NT2/D1 (cell line): ENCODE measurements at regions not wholly inside any gene's neighbourhood (a gene's known extent, or its start where the extent isn't known, plus 50 kb on each side); places are given as distances from the start of the nearest gene placed in this dataset.

ENCODE experiments used
- DNase-seq: peaks from one replicate; pipeline ENCODE4 v3.0.0-alpha.2; 2011; ENCODE audit warnings: low read depth, low spot score
- H3K27me3 ChIP-seq: 2 replicates; pipeline ENCODE4 v1.6.0; 2011; ENCODE audit warnings: mild to moderate bottlenecking; ENCODE audit not compliant: insufficient read length, insufficient read depth
- H3K36me3 ChIP-seq: 2 replicates; pipeline ENCODE4 v1.6.1; 2011; ENCODE audit warnings: mild to moderate bottlenecking, low read length, mixed read lengths; ENCODE audit not compliant: insufficient read depth, insufficient read length
- H3K4me1 ChIP-seq: 2 replicates; pipeline ENCODE4 v1.5.1; 2011; ENCODE audit not compliant: insufficient read depth, insufficient read length
- H3K4me3 ChIP-seq: 2 replicates; pipeline ENCODE4 v1.5.1; 2011; ENCODE audit warnings: low read depth; ENCODE audit not compliant: insufficient read length
- H3K9ac ChIP-seq: 2 replicates; pipeline ENCODE4 v1.6.0; 2011; ENCODE audit warnings: low read depth; ENCODE audit not compliant: insufficient read length
- H3K9me3 ChIP-seq: 2 replicates; pipeline ENCODE4 v1.5.1; 2011; ENCODE audit warnings: mild to moderate bottlenecking, low read length; ENCODE audit not compliant: insufficient read depth
- SUZ12 ChIP-seq: IDR thresholded peaks from 2 replicates; pipeline ENCODE4 v1.6.1; 2011; ENCODE audit not compliant: insufficient read length, insufficient read depth; ENCODE audit errors: extremely low read depth
- YY1 ChIP-seq: IDR thresholded peaks from 2 replicates; pipeline ENCODE4 v1.6.1; 2011; ENCODE audit not compliant: insufficient read length, insufficient read depth
- ZNF274 ChIP-seq: IDR thresholded peaks from 2 replicates; pipeline ENCODE4 v1.6.1; 2011; ENCODE audit warnings: mild to moderate bottlenecking, low read depth, low read length

DNA sequence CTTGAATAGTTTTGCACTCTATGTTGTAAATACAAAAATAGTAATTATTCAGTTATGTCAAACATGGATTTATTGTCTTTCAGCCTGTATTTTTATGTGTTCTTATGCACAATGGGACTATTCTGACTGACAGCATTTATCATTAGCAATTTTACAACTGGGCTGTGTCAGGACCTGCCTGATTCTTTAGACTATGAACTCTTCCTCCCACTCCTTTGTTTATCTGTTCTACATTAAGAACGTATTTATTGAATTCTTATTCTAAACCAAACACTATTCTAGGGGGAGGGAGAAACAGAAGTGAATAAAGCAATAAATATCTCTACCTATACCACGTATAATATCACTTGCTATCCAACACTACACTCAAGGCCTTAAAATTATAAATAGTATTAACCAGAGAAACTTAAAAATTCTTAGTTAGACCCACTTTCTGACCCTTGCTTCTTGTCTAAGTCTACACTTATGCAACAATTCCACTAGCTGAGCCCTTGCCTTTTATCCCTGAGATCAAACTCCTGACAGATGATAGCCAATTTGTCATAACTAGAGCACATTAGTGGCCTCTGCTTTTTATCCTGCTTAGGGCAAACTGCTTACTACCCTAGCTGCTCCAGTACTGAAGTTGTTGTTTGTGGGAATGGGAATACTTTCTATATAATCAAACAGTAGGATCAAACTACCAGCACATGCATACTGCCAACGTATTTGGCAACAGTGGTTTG is 494.3 kb downstream of the BRINP3 start:
- Histone ChIP-seq H3K36me3 (no peaks in the 10 kb centered on the region), H3K9ac (no peak overlapping the region), H3K4me3 (no peak overlapping the region), H3K27me3 (no peaks in the 10 kb centered on the region), H3K4me1 (peaks cover 1% of the 10 kb centered on the region), H3K9me3 (0 out of 2 replicates have a peak, but pooled peaks cover 2% of the 10 kb centered on the region)
- no peak for DNase-seq
- TF ChIP-seq SUZ12 (no peak), YY1 (no peak), ZNF274 (no peak)

DNA sequence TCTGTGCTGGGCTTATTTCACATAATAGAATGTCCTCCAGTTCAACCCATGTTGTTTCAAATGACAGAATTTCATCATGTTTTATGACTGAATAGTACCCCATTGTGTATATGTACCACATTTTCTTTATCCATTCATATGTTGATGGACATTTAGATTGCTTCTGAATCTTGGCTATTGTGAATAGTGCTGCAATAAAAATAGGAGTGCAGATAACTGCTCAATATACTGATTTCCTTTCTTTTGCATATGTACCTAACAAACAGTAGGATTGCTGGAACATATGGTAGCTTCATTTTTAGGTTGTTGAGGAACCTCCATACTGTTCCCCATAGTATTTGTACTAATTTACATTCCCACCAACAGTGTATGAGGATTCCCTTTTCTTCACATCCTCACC is 491.1 kb downstream of the BRINP3 start:
- H3K4me3 ChIP-seq: no peak overlapping the region
- H3K36me3 ChIP-seq: no peaks in the 10 kb centered on the region
- TF ChIP-seq SUZ12: no peak
- TF ChIP-seq ZNF274: no peak
- TF ChIP-seq YY1: no peak
- H3K27me3 ChIP-seq: no peaks in the 10 kb centered on the region
- no peaks in the 10 kb centered on the region for H3K4me1 ChIP-seq
- no peaks in the 10 kb centered on the region for H3K9me3 ChIP-seq
- no peak for DNase-seq
- H3K9ac ChIP-seq: no peak overlapping the region

DNA sequence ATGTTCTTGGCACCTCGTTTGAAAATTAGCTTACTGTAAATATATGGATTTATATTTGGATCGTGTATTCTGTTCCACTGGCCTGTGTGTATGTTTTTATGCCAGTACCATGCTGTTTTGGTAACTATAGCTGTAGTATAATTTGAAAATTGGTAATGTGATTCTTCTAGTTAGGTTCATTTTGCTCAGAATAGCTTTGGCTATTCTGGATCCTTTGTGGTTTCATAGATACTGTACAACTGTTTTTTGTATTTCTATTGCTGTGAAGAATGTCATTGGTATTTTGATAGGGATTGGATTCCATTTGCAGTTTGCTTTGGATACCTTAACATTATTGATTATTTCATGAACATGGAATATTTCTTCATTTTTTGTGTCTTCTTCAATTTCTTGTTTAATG is 490.2 kb downstream of the BRINP3 start:
- Histone ChIP-seq H3K4me3 (no peak overlapping the region), H3K36me3 (no peaks in the 10 kb centered on the region), H3K4me1 (no peaks in the 10 kb centered on the region), H3K9ac (no peak overlapping the region), H3K27me3 (no peaks in the 10 kb centered on the region), H3K9me3 (peaks cover 3% of the 10 kb centered on the region; the same call in 1 of the 2 replicates)
- DNase-seq: no peak
- TF ChIP-seq SUZ12 (no peak), YY1 (no peak), ZNF274 (no peak)

DNA sequence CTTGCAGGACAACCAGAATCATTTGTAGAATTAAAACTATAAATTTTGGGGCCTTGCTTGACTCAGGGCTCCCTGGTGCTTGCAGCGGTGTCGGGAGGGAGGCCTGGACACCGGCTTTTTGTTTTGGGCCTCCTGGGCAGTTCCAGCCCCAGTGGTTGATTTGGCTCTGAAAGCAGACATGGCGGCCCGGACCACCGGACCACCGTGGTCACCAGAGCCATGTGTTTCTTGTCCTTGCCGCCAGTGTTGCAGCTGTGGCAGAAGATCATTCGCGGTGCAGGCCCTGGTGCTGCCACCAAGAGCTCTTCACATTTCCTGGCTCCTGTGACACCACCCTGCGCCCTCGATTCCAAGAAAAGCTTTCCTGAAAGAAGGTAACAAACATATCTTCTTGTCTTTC is 484.8 kb downstream of the BRINP3 start:
- DNase-seq: no peak
- TF ChIP-seq YY1 (no peak), ZNF274 (no peak), SUZ12 (no peak)
- Histone ChIP-seq H3K27me3 (no peaks in the 10 kb centered on the region), H3K9me3 (peaks cover 10% of the 10 kb centered on the region; the same call in 1 of the 2 replicates), H3K36me3 (no peaks in the 10 kb centered on the region), H3K4me3 (no peak overlapping the region), H3K9ac (no peak overlapping the region), H3K4me1 (no peaks in the 10 kb centered on the region)

DNA sequence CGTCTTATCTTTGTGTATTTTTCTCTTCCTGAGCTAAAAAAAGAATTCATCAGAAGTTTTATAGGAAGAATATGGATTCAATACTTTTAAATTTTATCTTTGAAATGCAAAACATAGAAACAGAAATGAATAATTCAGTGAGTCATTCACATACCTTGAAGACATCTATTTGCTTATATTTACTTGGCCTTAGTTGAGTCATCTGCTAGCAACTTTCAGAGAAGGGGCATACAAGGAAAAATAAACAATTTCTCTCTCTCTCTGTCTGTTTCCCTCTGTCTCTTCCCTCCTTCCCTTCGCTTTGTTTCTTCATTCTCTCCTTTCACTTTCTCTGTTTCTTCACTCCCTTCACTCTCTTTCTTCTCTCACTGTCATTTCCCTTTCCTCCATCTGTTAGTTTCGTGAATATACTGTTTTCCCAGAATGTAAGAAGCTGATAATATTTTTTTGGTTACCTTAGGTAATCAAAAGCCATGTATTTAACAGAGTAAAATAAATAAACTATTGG is 477.2 kb downstream of the BRINP3 start:
- DNase-seq: no peak
- Histone ChIP-seq H3K36me3 (no peaks in the 10 kb centered on the region), H3K9me3 (no peaks in the 10 kb centered on the region), H3K4me3 (no peak overlapping the region), H3K27me3 (no peaks in the 10 kb centered on the region), H3K9ac (no peak overlapping the region), H3K4me1 (no peaks in the 10 kb centered on the region)
- TF ChIP-seq SUZ12: no peak
- no peak for TF ChIP-seq ZNF274
- no peak for TF ChIP-seq YY1

DNA sequence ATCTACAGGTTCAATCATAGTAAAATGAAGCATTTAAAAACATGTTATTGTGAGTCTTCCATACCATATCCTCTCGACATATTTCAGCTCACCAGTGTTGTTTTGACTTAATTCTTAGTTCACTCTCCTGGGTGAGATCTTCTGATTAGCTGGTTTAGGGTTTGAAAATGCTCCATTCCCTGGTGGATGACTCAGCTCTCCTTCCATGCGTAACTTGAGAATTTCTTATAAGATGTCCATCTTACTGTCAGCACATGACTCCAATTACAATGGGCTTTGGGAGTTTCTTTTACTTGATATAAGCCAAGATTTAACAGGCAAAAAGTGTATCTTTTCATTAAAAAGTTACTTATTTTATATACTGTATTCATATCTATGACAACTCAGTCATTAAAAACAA is 476.5 kb downstream of the BRINP3 start:
- Histone ChIP-seq H3K9ac (no peak overlapping the region), H3K9me3 (no peaks in the 10 kb centered on the region), H3K4me3 (no peak overlapping the region), H3K4me1 (no peaks in the 10 kb centered on the region), H3K36me3 (no peaks in the 10 kb centered on the region), H3K27me3 (no peaks in the 10 kb centered on the region)
- TF ChIP-seq YY1: no peak
- TF ChIP-seq ZNF274: no peak
- TF ChIP-seq SUZ12: no peak
- no peak for DNase-seq

DNA sequence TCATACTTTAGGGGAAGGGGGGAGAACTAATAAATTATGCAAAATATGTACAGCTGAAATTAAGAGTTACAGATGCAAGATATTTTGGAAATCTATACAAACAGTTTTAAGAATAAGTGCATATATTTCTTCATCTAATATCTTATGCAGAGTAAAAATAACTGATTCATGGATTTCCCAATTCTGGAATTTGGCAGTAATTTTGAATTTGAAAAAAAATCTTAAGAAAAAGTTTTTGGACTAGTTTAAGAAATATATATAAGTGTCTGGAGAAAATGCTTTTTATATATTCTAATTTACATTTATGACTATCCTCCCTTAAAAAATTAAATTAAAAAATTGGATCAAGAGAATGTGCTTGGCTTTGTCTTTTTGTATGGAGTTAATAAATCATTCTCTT is 474.3 kb downstream of the BRINP3 start:
- no peak overlapping the region for H3K9ac ChIP-seq
- no peak overlapping the region for H3K4me3 ChIP-seq
- H3K36me3 ChIP-seq: no peaks in the 10 kb centered on the region
- H3K4me1 ChIP-seq: no peaks in the 10 kb centered on the region
- H3K27me3 ChIP-seq: no peaks in the 10 kb centered on the region
- no peak for TF ChIP-seq ZNF274
- TF ChIP-seq YY1: no peak
- no peak for TF ChIP-seq SUZ12
- DNase-seq: no peak
- no peaks in the 10 kb centered on the region for H3K9me3 ChIP-seq
